MG63 (cell line): ENCODE measurements at regions not wholly inside any gene's neighbourhood (a gene's known extent, or its start where the extent isn't known, plus 50 kb on each side); places are given as distances from the start of the nearest gene placed in this dataset.
"Not testable (repeated sequence)": the region's sequence is repeated elsewhere in the genome, so short reads cannot be mapped to it uniquely, and the experiment has no call there.

ENCODE experiments used
- DNase-seq: peaks from one replicate; pipeline ENCODE4 v3.0.0-alpha.2; 2020
- H3K27me3 ChIP-seq: fragments of 250-450 bp; sonication (Bioruptor Pico); 2 replicates; pipeline ENCODE4 v1.5.1; 2020; ENCODE audit warnings: mild to moderate bottlenecking, moderate library complexity
- H3K36me3 ChIP-seq: fragments of 250-450 bp; sonication (Bioruptor Pico); 2 replicates; pipeline ENCODE4 v1.5.1; 2020; ENCODE audit warnings: mild to moderate bottlenecking, moderate library complexity
- H3K4me3 ChIP-seq: fragments of 250-450 bp; sonication (Bioruptor Pico); 2 replicates; pipeline ENCODE4 v1.5.1; 2020; ENCODE audit warnings: mild to moderate bottlenecking, moderate library complexity
- H3K9me3 ChIP-seq: fragments of 250-450 bp; sonication (Bioruptor Pico); 2 replicates; pipeline ENCODE4 v1.5.1; 2020; ENCODE audit warnings: mild to moderate bottlenecking, moderate library complexity

GRCh38 chr6:113774127-113774825 lies 82.9 kb upstream of the MARCKS start:
- no peak for DNase-seq
- H3K27me3 ChIP-seq, result no peaks in the 10 kb centered on the region
- H3K9me3 ChIP-seq, result no peaks in the 10 kb centered on the region
- H3K36me3 ChIP-seq, result no peaks in the 10 kb centered on the region
- no peak overlapping the region for H3K4me3 ChIP-seq

GRCh38 chr6:113776998-113777397 lies 80.1 kb upstream of the MARCKS start:
- Histone ChIP-seq H3K9me3 (no peaks in the 10 kb centered on the region), H3K27me3 (no peaks in the 10 kb centered on the region), H3K4me3 (no peak overlapping the region), H3K36me3 (no peaks in the 10 kb centered on the region)
- DNase-seq, result no peak

GRCh38 chr6:113777601-113778000 lies 79.5 kb upstream of the MARCKS start:
- Histone ChIP-seq H3K27me3 (no peaks in the 10 kb centered on the region), H3K9me3 (no peaks in the 10 kb centered on the region), H3K4me3 (no peak overlapping the region), H3K36me3 (no peaks in the 10 kb centered on the region)
- DNase-seq, result no peak

GRCh38 chr6:113779656-113780055 lies 77.5 kb upstream of the MARCKS start:
- Histone ChIP-seq H3K27me3 (no peaks in the 10 kb centered on the region), H3K4me3 (no peak overlapping the region), H3K9me3 (no peaks in the 10 kb centered on the region), H3K36me3 (no peaks in the 10 kb centered on the region)
- DNase-seq, result no peak

- Histone ChIP-seq H3K4me3 (no peak overlapping the region), H3K9me3 (no peaks in the 10 kb centered on the region), H3K36me3 (no peaks in the 10 kb centered on the region), H3K27me3 (no peaks in the 10 kb centered on the region)
- DNase-seq, result no peak
These were observed 74.5 kb upstream of the MARCKS start for GRCh38 chr6:113782636-113783035.

GRCh38 chr6:113786168-113786567 lies 71.0 kb upstream of the MARCKS start:
- Histone ChIP-seq H3K4me3 (no peak overlapping the region), H3K36me3 (no peaks in the 10 kb centered on the region), H3K9me3 (no peaks in the 10 kb centered on the region), H3K27me3 (no peaks in the 10 kb centered on the region)
- DNase-seq, result no peak

GRCh38 chr6:113788586-113788985 lies 68.6 kb upstream of the MARCKS start:
- Histone ChIP-seq H3K36me3 (no peaks in the 10 kb centered on the region), H3K9me3 (no peaks in the 10 kb centered on the region), H3K27me3 (no peaks in the 10 kb centered on the region), H3K4me3 (no peak overlapping the region)
- DNase-seq, result no peak

- H3K36me3 ChIP-seq, H3K4me3 ChIP-seq, DNase-seq, H3K9me3 ChIP-seq, H3K27me3 ChIP-seq: not testable (repeated sequence)
These were observed 65.9 kb upstream of the MARCKS start for GRCh38 chr6:113791225-113791624.

GRCh38 chr6:113795371-113795770 lies 61.8 kb upstream of the MARCKS start:
- not testable (repeated sequence) for H3K36me3 ChIP-seq, H3K4me3 ChIP-seq, DNase-seq, H3K9me3 ChIP-seq, H3K27me3 ChIP-seq

- Histone ChIP-seq H3K36me3 (no peaks in the 10 kb centered on the region), H3K27me3 (no peaks in the 10 kb centered on the region), H3K4me3 (no peak overlapping the region), H3K9me3 (no peaks in the 10 kb centered on the region)
- no peak for DNase-seq
These were observed 61.1 kb upstream of the MARCKS start for GRCh38 chr6:113796038-113796437.

GRCh38 chr6:113802779-113803178 lies 54.4 kb upstream of the MARCKS start:
- H3K9me3 ChIP-seq, result no peaks in the 10 kb centered on the region
- no peaks in the 10 kb centered on the region for H3K36me3 ChIP-seq
- DNase-seq, result no peak
- no peak overlapping the region for H3K4me3 ChIP-seq
- no peaks in the 10 kb centered on the region for H3K27me3 ChIP-seq

GRCh38 chr6:113805173-113805790 lies 51.9 kb upstream of the MARCKS start:
- no peak for DNase-seq
- Histone ChIP-seq H3K9me3 (no peaks in the 10 kb centered on the region), H3K36me3 (no peaks in the 10 kb centered on the region), H3K27me3 (no peaks in the 10 kb centered on the region), H3K4me3 (no peak overlapping the region)

GRCh38 chr6:113805811-113806495 lies 51.2 kb upstream of the MARCKS start:
- no peak overlapping the region for H3K4me3 ChIP-seq
- H3K36me3 ChIP-seq, result no peaks in the 10 kb centered on the region
- DNase-seq, result no peak
- H3K27me3 ChIP-seq, result no peaks in the 10 kb centered on the region
- H3K9me3 ChIP-seq, result no peaks in the 10 kb centered on the region
